HG03520 (cell line): ENCODE measurements at regions not wholly inside any gene's neighbourhood (a gene's known extent, or its start where the extent isn't known, plus 50 kb on each side); places are given as distances from the start of the nearest gene placed in this dataset.

ENCODE experiments used
- ATAC-seq: cut with Tn5 transposase; IDR thresholded peaks from one replicate; pipeline ENCODE4 v1.9.1; 2021; ENCODE audit warnings: mild to moderate bottlenecking, moderate library complexity; ENCODE audit not compliant: unreplicated experiment

DNA sequence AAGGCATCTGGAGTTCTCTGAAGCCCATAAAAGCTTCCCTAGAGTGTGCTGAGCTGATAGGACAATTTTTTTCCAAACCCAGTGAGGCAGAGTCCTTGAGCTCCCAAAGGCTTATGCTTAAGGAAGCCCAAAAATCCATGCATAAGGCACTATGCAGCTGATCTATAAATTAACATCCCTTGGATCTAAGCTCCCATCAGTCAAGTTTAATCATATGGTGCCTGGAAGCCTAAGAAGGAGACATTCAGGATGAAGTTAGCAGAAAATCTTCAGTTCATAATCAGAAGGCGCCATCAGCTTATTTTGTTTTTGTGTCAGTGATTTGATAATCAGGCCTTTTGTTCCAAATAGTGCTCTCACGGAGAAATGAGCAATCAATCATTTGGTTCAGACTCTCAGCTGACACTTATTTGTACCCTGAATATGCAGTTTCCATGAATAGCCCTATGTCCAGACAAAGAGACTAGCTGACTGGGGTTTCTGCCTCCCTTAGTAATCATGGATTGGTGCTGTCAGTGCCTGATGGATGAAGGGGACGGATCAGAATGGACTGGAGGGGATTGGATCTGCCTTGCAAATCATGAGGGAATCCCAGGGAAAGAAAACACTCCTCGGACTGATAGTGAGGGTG, 464.8 kb upstream of the RGPD4 start:
- no peak for ATAC-seq

DNA sequence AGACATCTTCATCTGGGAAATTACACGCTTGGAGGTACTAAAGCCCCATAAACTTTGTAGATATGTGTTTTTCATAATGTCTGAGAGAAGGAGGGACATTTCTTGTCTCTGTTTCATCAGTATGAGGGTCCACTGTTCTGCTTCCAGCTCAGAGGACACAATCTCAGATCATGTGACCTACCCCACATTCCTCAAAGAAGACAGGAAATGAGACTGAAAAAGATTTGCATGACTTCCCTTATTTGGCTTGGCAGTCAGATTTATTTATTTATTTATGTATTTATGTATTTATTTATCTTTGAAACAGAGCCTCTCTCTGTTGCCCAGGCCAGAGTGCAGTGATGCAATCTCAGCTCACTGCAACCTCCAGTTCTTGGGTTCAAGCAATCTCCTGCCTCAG, 463.7 kb upstream of the RGPD4 start:
- no peak for ATAC-seq

DNA sequence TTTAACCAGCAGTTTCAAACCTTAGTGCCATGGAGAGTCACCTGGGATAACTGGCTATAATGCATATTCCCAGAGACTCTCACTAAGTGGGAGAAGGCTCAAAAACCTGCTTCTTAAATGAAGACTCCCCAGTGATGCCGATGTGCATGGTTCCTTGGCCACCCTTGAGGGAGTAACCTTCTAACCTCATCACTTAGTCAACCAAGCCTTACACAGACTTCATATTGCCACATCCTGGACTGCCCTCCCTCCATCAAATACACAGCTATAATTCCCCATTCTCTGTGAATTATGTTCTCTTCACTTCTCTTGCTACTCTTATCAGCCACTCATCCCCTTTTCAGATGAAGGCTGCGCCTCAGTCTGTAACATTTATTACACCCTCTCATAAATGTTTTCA, 462.9 kb upstream of the RGPD4 start:
- no peak for ATAC-seq

DNA sequence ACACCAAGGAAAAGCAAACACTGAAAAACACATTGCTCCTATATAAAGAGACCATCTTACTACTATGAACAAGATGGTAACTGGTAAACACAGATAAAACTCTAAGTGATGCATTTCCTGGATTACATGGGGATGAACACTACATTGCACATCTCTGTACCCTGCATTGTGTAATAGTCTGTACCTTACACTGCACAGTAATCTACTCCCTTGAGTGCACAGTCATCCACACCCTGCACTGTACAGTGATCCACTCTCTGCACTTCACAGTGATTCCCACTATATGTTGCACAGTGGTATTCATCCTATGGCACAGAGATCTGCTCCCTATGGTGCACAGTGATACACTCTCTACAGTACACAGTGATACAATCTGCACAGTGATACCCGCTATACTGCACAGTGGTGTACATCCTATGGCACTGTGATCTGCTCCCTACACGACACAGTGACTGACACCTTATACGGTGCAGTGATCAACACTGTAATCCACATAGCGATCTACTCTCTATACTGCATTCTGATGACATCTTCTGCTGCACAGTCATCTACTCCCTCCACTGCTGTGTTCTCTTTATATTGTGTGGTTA, 462.2 kb upstream of the RGPD4 start:
- ATAC-seq = no peak

DNA sequence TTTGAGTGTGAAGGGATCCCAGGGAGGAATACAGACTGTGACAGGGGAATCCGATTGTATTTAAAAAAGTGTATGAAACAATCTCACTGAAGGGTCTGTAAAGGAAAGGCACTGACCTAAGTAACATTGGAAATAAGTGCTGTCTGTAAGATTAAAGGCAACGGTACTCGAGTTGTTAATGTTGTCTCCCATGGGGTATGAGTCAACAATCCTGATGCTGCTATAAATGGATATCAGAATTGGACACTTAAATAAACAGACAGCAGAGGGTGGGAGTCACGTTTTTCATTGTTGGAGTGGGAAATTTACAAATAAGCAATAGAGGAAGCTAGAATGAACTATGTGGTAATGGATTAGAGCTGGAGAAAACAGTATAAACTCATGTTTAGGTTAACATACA, 452.4 kb upstream of the RGPD4 start:
- no peak for ATAC-seq

DNA sequence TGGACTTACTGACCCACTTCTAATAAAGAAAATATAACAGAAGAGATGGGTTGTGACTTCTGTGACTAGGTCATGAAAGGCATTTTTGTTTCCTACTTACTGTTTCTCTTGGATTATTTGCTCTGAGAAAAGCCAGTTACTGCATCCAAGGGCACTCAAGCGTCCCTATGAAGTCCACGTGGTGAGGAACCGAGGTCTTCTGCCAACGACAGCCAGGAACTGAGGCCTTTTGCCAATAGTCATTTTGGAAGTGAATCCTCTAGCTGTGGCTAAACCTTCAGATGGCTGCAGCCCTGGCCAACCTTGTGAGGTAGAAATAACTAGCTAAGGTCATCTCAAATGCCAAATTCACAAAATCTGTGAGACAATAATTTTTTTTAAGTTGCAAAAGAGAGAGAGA, 449.8 kb upstream of the RGPD4 start:
- ATAC-seq = no peak

DNA sequence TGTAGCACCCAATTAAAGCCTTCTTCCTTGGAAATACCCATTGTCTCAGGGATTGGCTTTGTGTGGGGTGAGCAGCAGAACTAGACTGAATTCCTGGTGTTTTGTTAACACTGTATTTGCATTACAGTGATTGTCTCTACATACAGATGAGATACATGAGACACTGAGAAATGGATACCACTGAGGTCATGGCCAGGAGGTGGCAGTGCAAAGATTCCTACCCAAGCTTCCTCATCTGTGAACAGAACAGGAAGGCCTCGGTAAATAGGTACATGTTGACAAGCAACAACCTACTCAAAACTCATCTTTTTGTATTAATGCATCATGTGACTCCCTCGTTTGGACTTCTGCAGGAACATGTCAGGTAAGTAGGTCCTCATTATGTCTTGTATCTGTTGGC, 445.8 kb upstream of the RGPD4 start:
- no peak for ATAC-seq

DNA sequence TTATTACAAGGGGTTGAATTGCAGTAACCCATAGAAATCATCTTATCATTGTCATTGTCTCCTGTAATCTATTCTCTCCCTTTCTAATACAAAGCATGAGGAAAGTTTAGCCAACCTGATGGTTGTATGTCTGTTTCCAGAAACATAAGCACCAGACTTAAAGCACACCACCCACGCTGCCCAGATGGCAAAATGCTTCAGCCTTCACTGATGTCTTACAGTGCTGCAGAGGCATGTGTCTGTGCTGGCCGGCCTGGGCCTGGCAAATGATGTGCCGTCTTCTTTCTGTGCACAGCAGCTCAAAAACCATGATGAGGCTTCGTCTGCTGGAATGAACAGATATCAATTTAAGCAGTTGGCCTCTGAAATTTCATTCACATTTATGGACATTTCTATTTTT, 443.0 kb upstream of the RGPD4 start:
- ATAC-seq = no peak

DNA sequence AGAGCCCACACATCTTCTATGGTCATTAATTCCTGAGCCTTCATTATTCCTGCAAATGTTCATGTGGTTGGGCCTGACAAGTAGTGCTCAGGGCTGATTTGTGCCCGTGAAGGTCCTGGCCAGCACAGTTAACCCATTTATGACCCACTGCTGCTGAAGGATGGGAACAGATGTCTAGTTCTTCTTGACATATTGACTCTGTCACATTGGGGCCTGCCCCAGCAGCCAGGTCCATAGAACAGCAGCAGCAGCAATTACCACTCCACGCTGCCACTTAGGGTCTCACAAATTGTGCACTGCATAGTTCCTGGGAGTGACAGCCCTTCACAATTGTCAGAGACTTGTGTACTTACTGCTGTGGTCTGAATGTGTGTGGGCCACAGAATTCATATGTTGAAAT, 442.3 kb upstream of the RGPD4 start:
- no peak for ATAC-seq

DNA sequence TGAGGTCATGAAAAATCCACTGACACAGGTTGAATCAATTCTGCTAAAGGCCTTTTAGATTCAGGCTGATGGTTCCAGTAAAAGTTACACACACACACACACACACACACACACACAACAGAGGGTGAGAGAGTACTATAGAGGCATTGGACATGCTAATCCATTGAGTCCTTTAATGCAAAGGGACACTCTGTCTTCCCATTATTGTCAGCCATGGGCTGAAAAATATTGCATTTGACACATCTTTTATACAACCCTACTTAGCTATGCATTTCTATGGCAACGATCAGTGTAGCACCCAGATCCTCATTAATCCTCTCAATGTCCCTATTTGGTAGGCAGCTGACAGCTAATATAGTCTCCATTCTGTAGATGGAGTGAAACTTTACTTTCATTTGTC, 440.8 kb upstream of the RGPD4 start:
- no peak for ATAC-seq

DNA sequence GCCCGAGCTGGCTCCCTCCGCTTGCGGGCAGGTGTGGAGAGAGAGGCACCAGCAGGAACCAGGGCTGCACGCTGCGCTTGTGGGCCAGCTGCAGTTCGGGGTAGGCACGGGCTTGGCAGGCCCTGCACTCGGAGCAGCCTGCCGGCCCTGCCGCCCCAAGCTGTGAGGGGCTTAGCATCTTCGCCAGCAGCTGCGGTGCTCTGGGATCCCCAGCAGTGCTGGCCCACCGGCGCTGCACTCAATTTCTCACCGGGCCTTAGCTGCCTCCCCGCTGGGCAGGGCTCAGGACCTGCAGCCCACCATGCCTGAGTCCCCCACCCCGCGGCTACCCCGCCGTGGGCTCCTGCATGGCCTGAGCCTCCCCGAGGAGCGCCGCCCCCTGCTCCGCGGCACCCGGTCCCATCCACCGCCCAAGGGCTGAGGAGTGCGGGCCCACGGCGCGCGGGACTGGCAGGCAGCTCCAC, 434.4 kb upstream of the RGPD4 start:
- no peak for ATAC-seq

DNA sequence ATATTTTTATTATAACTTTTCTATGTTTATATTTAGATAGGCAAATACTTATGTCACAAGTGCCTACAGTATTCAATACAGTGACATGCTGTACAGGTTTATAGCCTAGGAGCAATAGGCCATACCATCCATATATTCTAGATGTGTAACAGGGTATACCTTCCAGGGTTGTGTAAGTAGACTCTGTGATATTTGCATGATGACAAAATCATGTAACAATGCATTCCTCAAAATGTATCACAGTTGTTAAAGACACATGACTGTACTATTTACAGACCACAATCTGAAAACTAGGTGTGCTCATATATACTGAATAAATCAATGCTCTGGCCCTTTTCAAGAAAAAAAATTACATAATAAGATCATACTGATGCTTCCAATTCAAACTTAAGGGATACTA, 433.2 kb upstream of the RGPD4 start:
- ATAC-seq = no peak

DNA sequence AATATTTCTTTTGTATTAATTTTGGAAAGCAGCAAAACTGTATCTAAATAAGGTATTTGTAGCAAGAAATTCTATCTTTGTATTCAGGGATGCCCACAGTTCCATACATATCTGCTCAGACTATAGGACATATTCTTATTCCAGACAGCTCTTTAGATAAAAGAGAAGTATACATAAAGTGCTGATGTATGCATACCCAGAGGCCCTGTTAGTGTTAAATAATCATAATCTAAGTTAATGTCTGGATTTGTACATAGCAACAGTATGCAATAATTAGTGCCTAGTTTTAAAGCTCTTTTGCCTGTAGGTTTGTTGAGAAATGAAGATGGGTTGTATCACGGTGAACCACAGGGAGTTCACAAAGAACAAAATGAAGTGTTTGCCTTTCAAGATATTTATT, 428.0 kb upstream of the RGPD4 start:
- ATAC-seq = no peak

DNA sequence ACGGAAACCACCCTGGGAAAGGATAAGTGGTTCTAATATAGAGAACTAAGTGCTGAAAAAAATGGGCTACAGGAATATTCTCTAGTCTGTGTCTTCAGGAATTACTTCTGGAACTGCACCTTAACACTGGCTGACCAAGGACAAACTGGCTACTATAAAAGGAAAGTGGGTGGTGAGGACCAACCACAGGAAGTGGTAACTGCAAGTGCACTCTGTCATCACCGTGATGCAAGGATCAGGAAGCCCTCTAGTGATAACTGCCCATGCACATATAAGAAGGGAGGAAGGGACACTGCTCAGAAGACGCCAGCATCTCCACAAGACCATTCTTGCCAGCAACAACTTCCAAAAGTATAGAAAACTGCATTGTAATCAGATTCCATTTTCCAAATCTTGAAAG, 424.4 kb upstream of the RGPD4 start:
- no peak for ATAC-seq

DNA sequence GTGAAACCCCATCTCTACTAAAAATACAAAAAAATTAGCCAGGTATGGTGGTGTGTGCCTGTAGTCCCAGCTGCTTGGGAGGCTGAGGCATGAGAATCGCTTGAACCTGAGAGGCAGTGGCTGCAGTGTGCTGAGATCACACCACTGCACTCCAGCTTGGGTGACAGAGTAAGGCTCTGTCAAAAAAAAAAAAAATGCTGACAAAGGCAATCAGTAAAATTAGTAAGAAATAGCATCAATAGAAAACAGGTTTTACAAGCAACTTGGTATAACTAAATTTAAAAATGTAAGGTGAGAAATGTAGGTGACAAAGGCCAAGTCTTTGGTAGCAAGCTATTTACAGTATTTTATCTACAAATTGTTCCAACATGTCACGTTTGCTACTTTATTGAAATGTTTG, 421.4 kb upstream of the RGPD4 start:
- ATAC-seq = no peak

DNA sequence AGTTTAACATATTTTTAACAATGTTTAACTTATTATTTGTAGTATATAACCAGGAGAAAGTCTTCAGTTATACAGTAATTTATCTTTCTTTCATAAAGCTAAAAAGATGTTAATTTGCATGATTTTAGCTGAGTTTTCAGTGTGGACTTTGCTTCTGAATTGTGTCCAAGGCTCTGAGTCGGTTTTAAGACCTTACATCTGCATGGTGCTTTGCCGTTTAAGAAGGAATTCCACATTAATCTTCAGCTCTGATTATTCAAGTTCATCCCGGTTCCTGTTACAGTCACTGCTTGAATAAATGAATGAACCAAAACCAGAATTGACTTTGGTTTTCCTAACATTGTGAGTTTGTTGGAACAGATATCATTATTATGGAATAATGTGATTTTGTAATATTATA, 419.7 kb upstream of the RGPD4 start:
- no peak for ATAC-seq

DNA sequence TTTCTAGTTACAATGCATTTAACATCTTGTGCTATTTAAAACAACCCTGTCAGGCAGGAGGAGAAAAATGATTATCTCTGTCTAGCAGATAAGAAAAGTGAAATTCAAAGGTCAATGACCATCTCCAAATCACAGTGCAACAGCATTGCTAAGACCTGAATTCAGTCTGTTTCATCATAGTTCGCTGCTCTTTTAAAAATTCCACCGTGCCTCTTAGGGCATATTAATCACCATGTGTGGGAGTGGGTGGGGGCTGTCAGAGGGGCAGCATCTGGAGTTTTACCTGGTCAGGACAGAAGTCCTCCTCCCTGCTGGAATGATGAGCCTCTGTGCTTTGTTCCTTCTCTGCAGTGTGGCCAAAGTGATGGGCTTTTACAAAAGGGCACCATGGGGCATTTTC, 418.7 kb upstream of the RGPD4 start:
- ATAC-seq = no peak

DNA sequence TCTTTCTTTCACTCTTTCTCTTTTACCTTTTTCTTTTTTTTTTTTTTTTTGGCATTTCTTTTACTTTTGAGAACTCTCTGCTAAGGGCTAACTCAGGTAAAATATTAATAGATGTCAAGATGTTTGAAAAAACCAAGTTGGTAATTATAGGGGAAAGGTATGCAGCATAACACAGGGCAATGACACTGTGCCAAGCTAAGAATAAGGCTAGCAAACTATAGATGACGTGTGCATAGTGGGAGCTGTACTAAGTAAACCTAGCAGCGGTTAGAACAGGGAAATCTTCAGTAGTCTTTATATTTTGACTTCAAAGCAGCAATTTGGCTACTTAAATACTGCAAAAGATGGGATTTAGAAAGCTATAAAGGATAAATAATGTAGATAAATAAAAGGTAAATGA, 415.4 kb upstream of the RGPD4 start:
- no peak for ATAC-seq

DNA sequence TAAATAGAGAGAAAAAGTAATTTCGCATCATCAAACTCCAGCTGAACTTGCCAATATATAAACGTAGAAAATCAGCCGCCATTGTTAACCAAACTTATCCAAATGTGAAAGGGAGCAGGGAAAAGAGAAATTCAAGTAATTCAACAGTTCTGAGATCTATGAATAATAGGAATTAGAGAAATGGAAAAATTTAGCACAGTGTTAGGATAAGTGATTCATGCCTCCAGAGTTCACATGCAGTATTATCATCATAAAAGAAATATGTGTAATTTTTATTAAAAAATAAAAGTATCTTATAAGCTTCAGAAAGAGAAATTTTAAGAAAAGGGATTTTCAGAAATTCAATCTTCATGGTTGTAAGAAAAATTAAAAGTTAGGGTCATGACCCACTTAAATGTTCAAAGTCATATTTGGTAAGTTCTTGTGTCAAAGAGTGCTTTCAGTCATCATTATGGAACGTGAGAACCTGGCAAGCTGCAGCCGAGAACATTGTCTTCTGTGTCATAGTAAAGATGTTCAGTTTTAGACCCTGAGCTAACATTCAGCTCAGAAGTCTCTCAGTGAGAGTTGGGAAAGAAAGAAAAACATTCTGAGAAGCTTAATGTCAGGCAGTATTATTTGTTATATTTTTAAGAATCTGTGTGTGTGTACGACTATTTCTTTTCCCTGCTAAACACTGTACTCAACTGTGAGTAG, 414.3 kb upstream of the RGPD4 start:
- no peak for ATAC-seq

DNA sequence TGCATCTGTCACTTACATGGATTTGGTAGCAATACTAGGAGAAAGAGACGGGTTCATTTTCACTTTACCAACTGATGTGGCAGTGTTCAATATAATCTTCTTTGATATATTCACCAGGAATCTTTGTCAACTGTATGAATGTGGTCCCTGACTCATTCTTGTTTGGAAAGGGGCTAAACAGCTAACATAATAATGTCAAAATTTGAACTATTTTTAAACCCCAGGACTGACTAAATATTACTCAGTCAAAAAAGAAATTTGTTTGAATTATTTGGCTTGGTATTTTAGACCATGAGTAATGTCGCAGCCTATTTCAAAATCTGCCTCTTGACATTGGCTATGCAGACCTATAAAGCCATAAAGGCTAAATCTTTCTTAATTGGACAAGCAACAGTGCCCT, 413.7 kb upstream of the RGPD4 start:
- ATAC-seq = no peak

DNA sequence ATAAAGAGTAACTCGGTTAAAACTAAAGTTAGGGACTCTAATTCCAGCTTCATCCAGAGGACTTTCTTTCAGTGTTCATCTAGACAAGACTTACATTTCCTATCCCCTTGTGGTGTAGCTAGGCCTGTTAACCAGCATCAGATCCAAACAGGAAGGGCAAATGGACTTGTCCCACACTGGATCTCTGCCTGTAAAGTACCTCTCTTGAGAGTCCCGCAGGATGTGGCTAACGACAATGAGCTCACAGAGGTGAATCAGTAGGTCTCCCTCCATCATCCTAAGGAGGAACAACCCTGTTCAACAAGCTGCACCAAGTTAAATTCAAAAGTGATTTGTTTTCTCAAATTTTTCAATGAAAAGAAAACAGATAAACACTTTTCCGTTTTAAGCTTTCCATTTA, 412.3 kb upstream of the RGPD4 start:
- ATAC-seq = no peak

DNA sequence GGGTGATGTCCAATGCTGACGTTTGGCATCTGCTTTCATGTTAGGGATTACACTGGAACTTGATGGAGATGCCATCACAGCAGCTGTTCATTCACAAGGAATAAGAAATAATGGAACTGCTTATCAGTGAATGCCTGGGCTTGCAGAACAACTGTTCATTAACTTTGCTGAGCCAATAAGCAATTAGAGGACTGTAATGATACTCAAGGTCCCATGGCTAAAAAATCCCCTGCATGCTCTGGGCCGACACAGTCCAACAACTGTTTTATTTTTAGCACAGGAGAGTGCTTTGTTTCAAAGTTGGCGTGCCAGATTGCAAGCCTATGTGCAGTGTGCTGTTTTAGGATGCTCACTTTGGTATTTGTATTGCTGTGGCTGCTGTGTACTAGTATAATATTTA, 408.0 kb upstream of the RGPD4 start:
- no peak for ATAC-seq

DNA sequence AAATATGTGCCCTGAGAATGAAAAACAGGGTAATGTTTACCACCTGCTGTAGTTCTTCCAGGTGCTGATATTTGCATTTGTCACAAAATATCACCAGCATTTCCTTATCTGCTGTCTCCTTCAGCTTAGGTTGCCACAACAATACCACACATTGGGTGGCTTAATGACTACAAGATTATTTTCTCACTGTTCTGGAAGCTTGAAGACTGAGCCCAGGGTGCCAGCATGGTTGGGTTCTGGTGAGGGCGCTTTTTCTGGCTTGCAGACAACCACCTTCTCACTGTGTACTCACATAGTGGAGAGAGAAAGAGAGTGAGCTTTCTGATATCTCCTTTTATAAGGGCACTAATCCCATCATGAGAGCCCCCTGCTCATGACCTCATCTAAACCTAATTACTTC, 407.5 kb upstream of the RGPD4 start:
- no peak for ATAC-seq
